Thymus (tissue), 11 donors: ENCODE measurements at regions not wholly inside any gene's neighbourhood (a gene's known extent, or its start where the extent isn't known, plus 50 kb on each side); places are given as distances from the start of the nearest gene placed in this dataset.

Source experiments
- DNase-seq, 9 donors: peaks; one replicate each; pipeline ENCODE4 v3.0.0-alpha.2; 2013; ENCODE audit warnings: low spot score in 9 of 9, low read depth in 6 of 9, missing footprints in 1 of 9
- H3K27ac ChIP-seq, 2 donors: one replicate each; pipeline ENCODE4 v1.5.1; 2013; ENCODE audit warnings: control low read depth in 1 of 2, low read depth in 1 of 2, low read length in 1 of 2, mild to moderate bottlenecking in 1 of 2, moderate library complexity in 1 of 2
- H3K27me3 ChIP-seq, 2 donors: one replicate each; pipeline ENCODE4 v1.5.1; 2013; ENCODE audit warnings: low read length in 1 of 2; ENCODE audit not compliant: control insufficient read depth in 2 of 2, insufficient read depth in 1 of 2
- H3K36me3 ChIP-seq, 2 donors: one replicate each; pipeline ENCODE4 v1.5.1; 2013; ENCODE audit warnings: low read length in 1 of 2, mild to moderate bottlenecking in 1 of 2, moderate library complexity in 1 of 2; ENCODE audit not compliant: control insufficient read depth in 2 of 2, insufficient read depth in 2 of 2
- H3K4me1 ChIP-seq, 2 donors: one replicate each; pipeline ENCODE4 v1.5.1; 2013; ENCODE audit warnings: low read length in 2 of 2; ENCODE audit not compliant: control insufficient read depth in 2 of 2, insufficient read depth in 2 of 2
- H3K4me3 ChIP-seq, 2 donors: one replicate each; pipeline ENCODE4 v1.5.1; 2013; ENCODE audit warnings: low read length in 2 of 2, control low read depth in 1 of 2, mild to moderate bottlenecking in 1 of 2
- H3K9me3 ChIP-seq, 2 donors: one replicate each; pipeline ENCODE4 v1.5.1; 2013; ENCODE audit warnings: low read length in 1 of 2, mild to moderate bottlenecking in 1 of 2; ENCODE audit not compliant: control insufficient read depth in 2 of 2, insufficient read depth in 1 of 2
- WGBS: extraction: QIAGEN DNeasy Blood & Tissue Kit; methylation state at CpG from one replicate; pipeline ENCODE4 v1.1.7; 2013; 5-methylcytosine and 5-hydroxymethylcytosine counted together
- donor health status: healthy.

GRCh38 chr10:118412132-118412760, 70.1 kb upstream of the FAM204A start:
- 90% methylated on average over 8 of the region's 8 CpGs for WGBS
- no peaks in the 10 kb centered on the region for H3K9me3 ChIP-seq
- H3K27me3 ChIP-seq, result no peaks in the 10 kb centered on the region
- DNase-seq, result no peak
- H3K36me3 ChIP-seq, result no peaks in the 10 kb centered on the region
- H3K27ac ChIP-seq, result no peak overlapping the region
- no peak overlapping the region for H3K4me3 ChIP-seq
- H3K4me1 ChIP-seq, result no peaks in the 10 kb centered on the region

GRCh38 chr10:118409295-118409694, 67.2 kb upstream of the FAM204A start:
- Histone ChIP-seq H3K9me3 (no peaks in the 10 kb centered on the region), H3K27ac (no peak overlapping the region), H3K27me3 (no peaks in the 10 kb centered on the region), H3K4me1 (no peaks in the 10 kb centered on the region), H3K36me3 (no peaks in the 10 kb centered on the region), H3K4me3 (no peak overlapping the region)
- WGBS, result 79% methylated on average over 6 of the region's 6 CpGs
- no peak for DNase-seq

- H3K27ac ChIP-seq, result no peak overlapping the region
- no peaks in the 10 kb centered on the region for H3K4me1 ChIP-seq
- H3K36me3 ChIP-seq, result no peaks in the 10 kb centered on the region
- DNase-seq, result no peak
- WGBS, result 90% methylated on average over 9 of the region's 9 CpGs
- no peaks in the 10 kb centered on the region for H3K9me3 ChIP-seq
- H3K27me3 ChIP-seq, result no peaks in the 10 kb centered on the region
- no peak overlapping the region for H3K4me3 ChIP-seq
Measured at GRCh38 chr10:118408181-118408580, 66.1 kb upstream of the FAM204A start.

GRCh38 chr10:118407777-118408176, 65.7 kb upstream of the FAM204A start:
- no peaks in the 10 kb centered on the region for H3K4me1 ChIP-seq
- H3K27ac ChIP-seq, result no peak overlapping the region
- H3K9me3 ChIP-seq, result no peaks in the 10 kb centered on the region
- WGBS, result 71% methylated on average over 5 of the region's 5 CpGs
- no peak for DNase-seq
- no peak overlapping the region for H3K4me3 ChIP-seq
- no peaks in the 10 kb centered on the region for H3K36me3 ChIP-seq
- H3K27me3 ChIP-seq, result no peaks in the 10 kb centered on the region

GRCh38 chr10:118407026-118407425, 64.9 kb upstream of the FAM204A start:
- H3K9me3 ChIP-seq, result no peaks in the 10 kb centered on the region
- no peaks in the 10 kb centered on the region for H3K36me3 ChIP-seq
- no peak for DNase-seq
- H3K4me3 ChIP-seq, result no peak overlapping the region
- H3K27me3 ChIP-seq, result no peaks in the 10 kb centered on the region
- H3K27ac ChIP-seq, result no peak overlapping the region
- H3K4me1 ChIP-seq, result no peaks in the 10 kb centered on the region

- Histone ChIP-seq H3K4me1 (no peaks in the 10 kb centered on the region), H3K27ac (no peak overlapping the region), H3K36me3 (no peaks in the 10 kb centered on the region), H3K9me3 (no peaks in the 10 kb centered on the region), H3K4me3 (no peak overlapping the region), H3K27me3 (no peaks in the 10 kb centered on the region)
- 79% methylated on average over 3 of the region's 3 CpGs for WGBS
- no peak for DNase-seq
Measured at GRCh38 chr10:118405928-118406327, 63.8 kb upstream of the FAM204A start.

GRCh38 chr10:118403967-118404366, 61.8 kb upstream of the FAM204A start:
- WGBS, result 96% methylated on average over 3 of the region's 3 CpGs
- no peak for DNase-seq
- H3K27ac ChIP-seq, result no peak overlapping the region
- no peaks in the 10 kb centered on the region for H3K27me3 ChIP-seq
- no peaks in the 10 kb centered on the region for H3K36me3 ChIP-seq
- H3K9me3 ChIP-seq, result no peaks in the 10 kb centered on the region
- H3K4me1 ChIP-seq, result no peaks in the 10 kb centered on the region
- H3K4me3 ChIP-seq, result no peak overlapping the region

- no peak for DNase-seq
- Histone ChIP-seq H3K9me3 (no peaks in the 10 kb centered on the region), H3K27ac (no peak overlapping the region), H3K27me3 (no peaks in the 10 kb centered on the region), H3K4me3 (no peak overlapping the region), H3K36me3 (no peaks in the 10 kb centered on the region), H3K4me1 (no peaks in the 10 kb centered on the region)
- WGBS, result over 99% methylated on average over 2 of the region's 2 CpGs
Measured at GRCh38 chr10:118401708-118402193, 59.6 kb upstream of the FAM204A start.

- DNase-seq, result no peak
- H3K27ac ChIP-seq, result no peak overlapping the region
- H3K4me3 ChIP-seq, result no peak overlapping the region
- H3K27me3 ChIP-seq, result no peaks in the 10 kb centered on the region
- whole genome bisulfite sequencing, result 92% methylated on average over 4 of the region's 4 CpGs
- H3K9me3 ChIP-seq, result no peaks in the 10 kb centered on the region
- H3K36me3 ChIP-seq, result no peaks in the 10 kb centered on the region
- H3K4me1 ChIP-seq, result no peaks in the 10 kb centered on the region
Measured at GRCh38 chr10:118397391-118397790, 55.3 kb upstream of the FAM204A start.
